ENCODE measurements at regions not wholly inside any gene's neighbourhood (a gene's known extent, or its start where the extent isn't known, plus 50 kb on each side); places are given as distances from the start of the nearest gene placed in this dataset.

DNA sequence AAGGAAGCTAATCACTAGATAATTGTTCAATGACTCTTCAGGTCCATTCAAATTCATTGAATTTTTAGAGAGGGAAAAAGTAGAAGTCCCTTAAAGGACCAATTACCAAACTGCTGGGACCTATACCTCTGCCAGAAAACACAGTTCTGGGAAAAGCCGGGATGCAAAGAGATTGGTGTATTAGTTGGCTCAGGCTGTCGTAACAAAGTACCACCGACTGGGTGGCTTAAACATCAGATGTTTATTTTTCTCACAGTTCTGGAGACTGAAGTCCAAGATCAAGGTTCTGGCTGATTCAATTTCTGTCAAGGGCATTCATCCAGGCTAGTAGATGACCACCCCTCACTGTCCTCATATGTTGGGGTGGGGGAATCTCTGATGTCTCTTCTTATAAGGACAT is 177.1 kb upstream of the FSTL4 start:
- CTCF ChIA-PET (ENCODE audit: unreplicated experiment): no interaction called here
- Histone ChIP-seq H4K20me1 (ENCODE audit: insufficient read depth, low read length) (no peaks in the 10 kb centered on the region), H3K4me3 (ENCODE audit: low read depth, low read length, poor library complexity, severe bottlenecking) (no peak overlapping the region), H3K9me2 (ENCODE audit: insufficient read depth, low read length) (no peaks in the 10 kb centered on the region), H2AFZ (ENCODE audit: low read length) (no peak overlapping the region), H3K9me3 (ENCODE audit: low read length) (no peaks in the 10 kb centered on the region), H3K79me2 (ENCODE audit: insufficient read depth, low read depth, low read length) (no peaks in the 10 kb centered on the region), H3K4me1 (ENCODE audit: insufficient read depth, low read length, poor library complexity, severe bottlenecking) (peaks cover 1% of the 10 kb centered on the region), H3K36me3 (ENCODE audit: insufficient read depth, low read length) (no peaks in the 10 kb centered on the region), H3K4me2 (ENCODE audit: low read length) (no peak overlapping the region), H3K27ac (ENCODE audit: low read depth, low read length, poor library complexity, severe bottlenecking) (no peak overlapping the region)
- POLR2A ChIA-PET: no interaction called here
- DNase-seq (ENCODE audit: low spot score): no peak
- intact Hi-C loops (cut with micrococcal nuclease; ENCODE audit: unreplicated experiment): no loop called here
- TF ChIP-seq EZH2phosphoT487 (IDR thresholded peaks at IDR 0.05; ENCODE audit: borderline replicate concordance, low read depth, low read length) (no peak), CTCF (conservative IDR thresholded peaks at IDR 0.05; ENCODE audit: low read length) (no peak)
- BruUV-seq (replicated peaks): no TSS peak

- no TSS peak for BruUV-seq (replicated peaks)
- Histone ChIP-seq H4K20me1 (ENCODE audit: insufficient read depth, low read length) (no peaks in the 10 kb centered on the region), H3K4me3 (ENCODE audit: low read depth, low read length, poor library complexity, severe bottlenecking) (no peak overlapping the region), H3K36me3 (ENCODE audit: insufficient read depth, low read length) (no peaks in the 10 kb centered on the region), H3K4me2 (ENCODE audit: low read length) (no peak overlapping the region), H3K9me3 (ENCODE audit: low read length) (no peaks in the 10 kb centered on the region), H3K79me2 (ENCODE audit: insufficient read depth, low read depth, low read length) (no peaks in the 10 kb centered on the region), H3K27ac (ENCODE audit: low read depth, low read length, poor library complexity, severe bottlenecking) (no peak overlapping the region), H3K4me1 (ENCODE audit: insufficient read depth, low read length, poor library complexity, severe bottlenecking) (no peaks in the 10 kb centered on the region), H2AFZ (ENCODE audit: low read length) (no peak overlapping the region), H3K9me2 (ENCODE audit: insufficient read depth, low read length) (no peaks in the 10 kb centered on the region)
- POLR2A ChIA-PET: no interaction called here
- CTCF ChIA-PET (ENCODE audit: unreplicated experiment): no interaction called here
- intact Hi-C loops (cut with micrococcal nuclease; ENCODE audit: unreplicated experiment): no loop called here
- DNase-seq (ENCODE audit: low spot score): no peak
- no peak for TF ChIP-seq EZH2phosphoT487 (IDR thresholded peaks at IDR 0.05; ENCODE audit: borderline replicate concordance, low read depth, low read length)
Observed at GRCh38 chr5:133788121-133788520, 175.8 kb upstream of the FSTL4 start.

GRCh38 chr5:133786420-133786819 is 174.1 kb upstream of the FSTL4 start:
- H3K27ac ChIP-seq (ENCODE audit: low read depth, low read length, poor library complexity, severe bottlenecking): no peak overlapping the region
- ChIA-PET CTCF (ENCODE audit: unreplicated experiment) (no interaction called here), POLR2A (no interaction called here)
- H3K79me2 ChIP-seq (ENCODE audit: insufficient read depth, low read depth, low read length): no peaks in the 10 kb centered on the region
- DNase-seq (ENCODE audit: low spot score): no peak
- H3K4me1 ChIP-seq (ENCODE audit: insufficient read depth, low read length, poor library complexity, severe bottlenecking): no peaks in the 10 kb centered on the region
- no TSS peak for BruUV-seq (replicated peaks)
- no peak overlapping the region for H3K4me2 ChIP-seq (ENCODE audit: low read length)
- no peaks in the 10 kb centered on the region for H4K20me1 ChIP-seq (ENCODE audit: insufficient read depth, low read length)
- H3K9me2 ChIP-seq (ENCODE audit: insufficient read depth, low read length): no peaks in the 10 kb centered on the region
- H3K36me3 ChIP-seq (ENCODE audit: insufficient read depth, low read length): no peaks in the 10 kb centered on the region
- H2AFZ ChIP-seq (ENCODE audit: low read length): no peak overlapping the region
- no peaks in the 10 kb centered on the region for H3K9me3 ChIP-seq (ENCODE audit: low read length)
- H3K4me3 ChIP-seq (ENCODE audit: low read depth, low read length, poor library complexity, severe bottlenecking): no peak overlapping the region
- intact Hi-C loops (cut with micrococcal nuclease; ENCODE audit: unreplicated experiment): no loop called here
- TF ChIP-seq EZH2phosphoT487 (IDR thresholded peaks at IDR 0.05; ENCODE audit: borderline replicate concordance, low read depth, low read length) (no peak), CTCF (conservative IDR thresholded peaks at IDR 0.05; ENCODE audit: low read length) (no peak)

All from OCI-LY7 (cell line).